ENCODE measurements at regions not wholly inside any gene's neighbourhood (a gene's known extent, or its start where the extent isn't known, plus 50 kb on each side); places are given as distances from the start of the nearest gene placed in this dataset.
A peak's percentile ranks its signal among the peaks of the same experiment; 100 is the strongest.
"Not testable (repeated sequence)": the region's sequence is repeated elsewhere in the genome, so short reads cannot be mapped to it uniquely, and the experiment has no call there.

- no peak for TF ChIP-seq CTCF (IDR thresholded peaks at IDR 0.05; ENCODE audit: unreplicated experiment)
- H3K4me3 Mint-ChIP-seq = no peak overlapping the region
Measured at GRCh38 chr5:125446986-125447385, 700.5 kb upstream of the ZNF608 start.

GRCh38 chr5:125450771-125451170, 704.3 kb upstream of the ZNF608 start:
- H3K27ac Mint-ChIP-seq = no peak overlapping the region
- H3K36me3 Mint-ChIP-seq = no peaks in the 10 kb centered on the region
- H3K9me3 Mint-ChIP-seq = no peaks in the 10 kb centered on the region
- TF ChIP-seq CTCF (IDR thresholded peaks at IDR 0.05; ENCODE audit: unreplicated experiment) = no peak
- no peak overlapping the region for H3K4me3 Mint-ChIP-seq
- no peaks in the 10 kb centered on the region for H3K27me3 Mint-ChIP-seq (ENCODE audit: low read depth)
- H3K4me1 Mint-ChIP-seq = peaks cover 5% of the 10 kb centered on the region
- no peak for DNase-seq (ENCODE audit: low spot score in 2 of 2, unreplicated experiment in 2 of 2)

More at GRCh38 chr5:125446986-125447385, 700.5 kb upstream of the ZNF608 start:
- Mint-ChIP-seq H3K4me1 (no peaks in the 10 kb centered on the region), H3K27ac (no peak overlapping the region), H3K27me3 (ENCODE audit: low read depth) (no peaks in the 10 kb centered on the region), H3K9me3 (peaks cover 33% of the 10 kb centered on the region), H3K36me3 (peaks cover 24% of the 10 kb centered on the region)
- DNase-seq (ENCODE audit: low spot score in 2 of 2, unreplicated experiment in 2 of 2) = no peak

DNA sequence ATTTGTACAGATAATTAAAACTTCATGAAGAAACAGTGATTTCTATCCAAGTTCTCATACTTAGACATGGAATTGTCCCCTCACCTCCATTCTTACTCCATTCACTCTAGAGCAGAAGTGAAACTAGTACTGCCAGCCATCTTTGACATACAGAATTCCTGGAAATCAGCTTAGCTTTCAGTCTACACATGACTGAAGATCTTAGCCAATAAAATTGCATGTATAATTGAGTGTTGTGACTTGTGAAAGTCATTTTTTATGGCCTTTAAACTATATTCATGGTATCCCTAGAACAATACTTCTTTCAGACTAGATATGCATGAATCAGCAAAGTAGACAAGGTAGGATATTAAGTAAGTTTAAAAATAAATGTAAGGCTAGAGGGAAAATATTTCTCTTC, 705.2 kb upstream of the ZNF608 start:
- no peak overlapping the region for H3K4me3 Mint-ChIP-seq
- H3K36me3 Mint-ChIP-seq = no peaks in the 10 kb centered on the region
- H3K4me1 Mint-ChIP-seq = peaks cover 5% of the 10 kb centered on the region
- no peak for TF ChIP-seq CTCF (IDR thresholded peaks at IDR 0.05; ENCODE audit: unreplicated experiment)
- no peaks in the 10 kb centered on the region for H3K27me3 Mint-ChIP-seq (ENCODE audit: low read depth)
- DNase-seq (ENCODE audit: low spot score in 2 of 2, unreplicated experiment in 2 of 2) = no peak
- no peak overlapping the region for H3K27ac Mint-ChIP-seq
- H3K9me3 Mint-ChIP-seq = no peaks in the 10 kb centered on the region

DNA sequence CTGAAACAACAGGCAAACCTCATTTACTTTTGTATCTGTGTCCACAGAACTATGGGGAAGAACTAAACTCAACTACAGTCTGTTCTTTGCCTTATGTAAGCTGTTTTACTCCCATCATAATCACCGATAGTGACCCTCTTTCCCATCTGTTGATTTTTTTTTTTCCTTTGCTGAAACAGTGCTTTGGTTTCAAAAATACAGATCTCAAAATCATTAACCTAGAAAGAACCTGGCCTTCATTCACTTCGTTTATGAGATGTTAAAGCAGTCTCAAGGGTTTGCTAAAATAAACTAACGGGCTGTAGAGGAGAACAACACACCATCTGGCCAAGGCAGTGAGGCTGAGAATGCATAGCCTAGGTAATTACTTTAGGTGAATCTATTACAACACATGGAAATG, 706.6 kb upstream of the ZNF608 start:
- Mint-ChIP-seq H3K36me3 (peaks cover 6% of the 10 kb centered on the region), H3K27me3 (ENCODE audit: low read depth) (no peaks in the 10 kb centered on the region), H3K27ac (no peak overlapping the region), H3K4me3 (no peak overlapping the region), H3K4me1 (peaks cover 5% of the 10 kb centered on the region), H3K9me3 (peaks cover 8% of the 10 kb centered on the region)
- no peak for DNase-seq (ENCODE audit: low spot score in 2 of 2, unreplicated experiment in 2 of 2)
- no peak for TF ChIP-seq CTCF (IDR thresholded peaks at IDR 0.05; ENCODE audit: unreplicated experiment)

- H3K9me3 Mint-ChIP-seq = peaks cover 19% of the 10 kb centered on the region
- peaks cover 5% of the 10 kb centered on the region for H3K4me1 Mint-ChIP-seq
- H3K36me3 Mint-ChIP-seq = peaks cover 6% of the 10 kb centered on the region
- no peak overlapping the region for H3K4me3 Mint-ChIP-seq
- peak overlapping the region; percentile 1 for H3K27ac Mint-ChIP-seq
- no peak for DNase-seq (ENCODE audit: low spot score in 2 of 2, unreplicated experiment in 2 of 2)
- TF ChIP-seq CTCF (IDR thresholded peaks at IDR 0.05; ENCODE audit: unreplicated experiment) = no peak
- H3K27me3 Mint-ChIP-seq (ENCODE audit: low read depth) = no peaks in the 10 kb centered on the region
Measured at GRCh38 chr5:125455041-125455440, 708.6 kb upstream of the ZNF608 start.

DNA sequence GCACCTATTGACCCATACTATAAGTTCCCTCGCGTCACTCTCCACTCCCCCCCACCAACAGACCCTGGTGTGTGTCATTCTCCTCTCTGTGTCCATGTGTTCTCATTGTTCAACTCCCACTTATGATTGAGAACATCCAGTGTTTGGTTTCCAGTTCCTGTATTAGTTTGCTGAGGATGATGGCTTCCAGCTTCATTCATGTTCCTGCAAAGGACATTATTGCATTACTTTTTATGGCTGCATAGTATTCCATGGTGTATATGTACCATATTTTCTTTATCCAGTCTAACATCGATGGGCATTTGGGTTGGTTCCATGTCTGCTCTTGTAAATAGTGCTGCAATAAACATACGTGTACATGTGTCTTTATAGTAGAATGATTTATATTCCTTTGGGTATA, 709.6 kb upstream of the ZNF608 start:
- peaks cover 19% of the 10 kb centered on the region for H3K9me3 Mint-ChIP-seq
- H3K36me3 Mint-ChIP-seq; H3K27me3 Mint-ChIP-seq (ENCODE audit: low read depth); DNase-seq (ENCODE audit: low spot score in 2 of 2, unreplicated experiment in 2 of 2); H3K4me1 Mint-ChIP-seq; H3K4me3 Mint-ChIP-seq; H3K27ac Mint-ChIP-seq: not testable (repeated sequence)
